H9 (cell line): ENCODE measurements at regions not wholly inside any gene's neighbourhood (a gene's known extent, or its start where the extent isn't known, plus 50 kb on each side); places are given as distances from the start of the nearest gene placed in this dataset.

Source experiments
- DNase-seq: peaks from one replicate; pipeline ENCODE4 v3.0.0-alpha.2; 2017
- H2AFZ ChIP-seq: one replicate; pipeline ENCODE4 v1.6.1; 2013; ENCODE audit warnings: mild to moderate bottlenecking, low read length, control low read depth, moderate library complexity
- H2AK5ac ChIP-seq: 2 replicates; pipeline ENCODE4 v1.6.1; 2013; ENCODE audit warnings: low read length, control low read depth, mixed read lengths; ENCODE audit not compliant: insufficient read length
- H2BK120ac ChIP-seq: one replicate; pipeline ENCODE4 v1.6.1; 2013; ENCODE audit warnings: low read depth, mild to moderate bottlenecking, low read length, control low read depth, inconsistent platforms; ENCODE audit not compliant: poor library complexity, severe bottlenecking
- H2BK12ac ChIP-seq: 2 replicates; pipeline ENCODE4 v1.6.1; 2013; ENCODE audit warnings: low read length, control low read depth, mixed read lengths, low read depth; ENCODE audit not compliant: insufficient read length
- H2BK15ac ChIP-seq: 2 replicates; pipeline ENCODE4 v1.6.1; 2013; ENCODE audit warnings: low read depth, low read length, control low read depth
- H2BK20ac ChIP-seq: one replicate; pipeline ENCODE4 v1.6.1; 2013; ENCODE audit warnings: low read depth, mild to moderate bottlenecking, low read length, control low read depth, inconsistent platforms; ENCODE audit not compliant: poor library complexity, severe bottlenecking
- H2BK5ac ChIP-seq: 2 replicates; pipeline ENCODE4 v1.6.1; 2013; ENCODE audit warnings: low read length, control low read depth, mixed read lengths; ENCODE audit not compliant: insufficient read length
- H3K14ac ChIP-seq: 2 replicates; pipeline ENCODE4 v1.6.1; 2013; ENCODE audit warnings: low read length, control low read depth; ENCODE audit not compliant: insufficient read depth
- H3K18ac ChIP-seq: 2 replicates; pipeline ENCODE4 v1.6.1; 2013; ENCODE audit warnings: low read depth, mild to moderate bottlenecking, mixed read lengths, low read length, control low read depth; ENCODE audit not compliant: insufficient read length
- H3K23ac ChIP-seq: 2 replicates; pipeline ENCODE4 v1.6.1; 2013; ENCODE audit warnings: low read length, control low read depth, mixed read lengths, low read depth; ENCODE audit not compliant: insufficient read length
- H3K23me2 ChIP-seq: 2 replicates; pipeline ENCODE4 v1.6.1; 2013; ENCODE audit warnings: low read depth, mild to moderate bottlenecking, mixed read lengths, low read length, control low read depth; ENCODE audit not compliant: insufficient read length, poor library complexity, severe bottlenecking
- H3K27ac ChIP-seq: 2 replicates; pipeline ENCODE4 v1.5.1; 2013; ENCODE audit warnings: low read length, control low read depth, mixed read lengths, low read depth; ENCODE audit not compliant: insufficient read length
- H3K27me3 ChIP-seq: 2 replicates; pipeline ENCODE4 v1.6.1; 2013; ENCODE audit warnings: low read length, control low read depth, inconsistent platforms; ENCODE audit not compliant: insufficient read depth
- H3K4ac ChIP-seq: 2 replicates; pipeline ENCODE4 v1.6.1; 2013; ENCODE audit warnings: low read depth, mild to moderate bottlenecking, control low read depth, inconsistent platforms, low read length, moderate library complexity
- H3K4me1 ChIP-seq: 2 replicates; pipeline ENCODE4 v1.6.1; 2013; ENCODE audit warnings: low read length, control low read depth, inconsistent platforms; ENCODE audit not compliant: insufficient read depth
- H3K4me2 ChIP-seq: 2 replicates; pipeline ENCODE4 v1.6.1; 2013; ENCODE audit warnings: low read length, control low read depth, mixed read lengths; ENCODE audit not compliant: insufficient read length, insufficient read depth
- H3K56ac ChIP-seq: 2 replicates; pipeline ENCODE4 v1.6.1; 2013; ENCODE audit warnings: low read depth, mild to moderate bottlenecking, mixed read lengths, low read length, control low read depth; ENCODE audit not compliant: insufficient read length
- H3K79me1 ChIP-seq: 2 replicates; pipeline ENCODE4 v1.6.1; 2013; ENCODE audit warnings: low read depth, mild to moderate bottlenecking, moderate library complexity, low read length, control low read depth, inconsistent platforms; ENCODE audit not compliant: insufficient read depth, poor library complexity, severe bottlenecking
- H3K79me2 ChIP-seq: 2 replicates; pipeline ENCODE4 v1.6.1; 2013; ENCODE audit warnings: low read length, control low read depth, inconsistent platforms; ENCODE audit not compliant: insufficient read depth
- H3K9ac ChIP-seq: 2 replicates; pipeline ENCODE4 v1.6.1; 2013; ENCODE audit warnings: low read length, control low read depth, mixed read lengths; ENCODE audit not compliant: insufficient read length; ENCODE audit errors: extremely low read depth
- H3K9me3 ChIP-seq: one replicate; pipeline ENCODE4 v1.6.1; 2013; ENCODE audit warnings: low read depth, low read length, inconsistent platforms; ENCODE audit not compliant: control insufficient read depth
- H3T11ph ChIP-seq: one replicate; pipeline ENCODE4 v1.6.1; 2013; ENCODE audit warnings: mild to moderate bottlenecking, low read length, control low read depth, inconsistent platforms
- H4K20me1 ChIP-seq: one replicate; pipeline ENCODE4 v1.6.1; 2013; ENCODE audit not compliant: control insufficient read depth, insufficient read length, insufficient read depth
- H4K5ac ChIP-seq: 2 replicates; pipeline ENCODE4 v1.6.1; 2013; ENCODE audit warnings: low read depth, mild to moderate bottlenecking, mixed read lengths, low read length, control low read depth; ENCODE audit not compliant: insufficient read length
- H4K8ac ChIP-seq: replicated peaks from 2 replicates; pipeline ENCODE4 v1.6.1; 2013; ENCODE audit warnings: low read length, control low read depth, mixed read lengths, low read depth; ENCODE audit not compliant: insufficient read length
- H4K91ac ChIP-seq: 2 replicates; pipeline ENCODE4 v1.6.1; 2013; ENCODE audit warnings: low read depth, mild to moderate bottlenecking, moderate library complexity, mixed read lengths, low read length, control low read depth; ENCODE audit not compliant: insufficient read length
- H3K27ac Mint-ChIP-seq, 3 experiments: 2 replicates in 2 of 3; 3 replicates in 1 of 3; pipeline ENCODE4 v1.8.0; 2020 to 2021; ENCODE audit warnings: mixed read lengths in 3 of 3, mild to moderate bottlenecking in 1 of 3, moderate library complexity in 1 of 3
- H3K27me3 Mint-ChIP-seq: 2 replicates; pipeline ENCODE4 v1.8.0; 2021; ENCODE audit warnings: low read depth, mild to moderate bottlenecking, moderate library complexity, mixed read lengths
- H3K36me3 Mint-ChIP-seq, 3 experiments: 2 replicates in 2 of 3; 3 replicates in 1 of 3; pipeline ENCODE4 v1.8.0; 2020 to 2021; ENCODE audit warnings: low read depth in 3 of 3, mixed read lengths in 3 of 3; ENCODE audit not compliant: insufficient read depth in 1 of 3
- H3K4me1 Mint-ChIP-seq, 2 experiments: 2 replicates each; pipeline ENCODE4 v1.8.0; 2020; ENCODE audit warnings: mixed read lengths in 2 of 2
- H3K4me3 Mint-ChIP-seq, 2 experiments: 2 replicates in 1 of 2; 3 replicates in 1 of 2; pipeline ENCODE4 v1.8.0; 2020 to 2021; ENCODE audit warnings: mild to moderate bottlenecking in 2 of 2, mixed read lengths in 2 of 2, moderate library complexity in 1 of 2
- H3K9me3 Mint-ChIP-seq, 2 experiments: 2 replicates in 1 of 2; 3 replicates in 1 of 2; pipeline ENCODE4 v1.8.0; 2020; ENCODE audit warnings: mild to moderate bottlenecking in 2 of 2, mixed read lengths in 2 of 2, moderate library complexity in 1 of 2
- WGBS: extraction: QIAGEN DNeasy Blood & Tissue Kit; methylation state at CpG from one replicate; pipeline ENCODE4 v1.1.7; 2013; ENCODE audit warnings: missing lambda C conversion rate, low lambda C conversion rate, mixed read lengths; ENCODE audit not compliant: insufficient read length; ENCODE audit errors: extremely low coverage; 5-methylcytosine and 5-hydroxymethylcytosine counted together
- TF ChIP-seq, protein P1 (sequence below): fragments of 200-600 bp; sonication (generic); conservative IDR thresholded peaks from 3 replicates; pipeline ENCODE4 v1.8.0; 2021; ENCODE audit warnings: antibody characterized with exemption, mild to moderate bottlenecking

DNA sequence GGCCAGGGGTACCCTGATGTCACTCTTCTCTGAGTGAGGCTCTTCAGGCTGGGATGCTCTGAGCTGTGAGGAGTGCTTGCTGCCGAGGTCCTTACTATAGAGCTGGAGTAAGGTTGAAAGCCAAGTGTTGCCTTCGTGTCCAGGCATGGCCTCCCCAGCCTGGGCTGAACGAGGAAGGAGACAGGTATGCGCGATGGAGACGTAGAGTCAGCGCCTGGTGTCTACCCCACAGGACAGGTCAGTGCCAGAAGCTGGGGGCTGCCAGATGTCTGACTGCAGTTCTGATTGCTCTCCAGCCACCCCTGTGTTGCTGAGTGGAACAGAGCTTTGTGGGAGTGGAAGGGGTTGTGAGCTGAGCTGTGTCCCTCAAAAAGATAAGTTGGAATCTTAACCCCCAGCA is 135.8 kb upstream of the AJAP1 start:
- WGBS: no CpG with 5 or more reads among the region's 7 CpGs
- no peaks in the 10 kb centered on the region for H3K36me3 Mint-ChIP-seq

More for the DNA sequence above, 135.8 kb upstream of the AJAP1 start:
- Histone ChIP-seq H2BK15ac (no peak overlapping the region), H2BK20ac (no peak overlapping the region), H4K91ac (no peak overlapping the region), H2AK5ac (no peak overlapping the region), H3K4me2 (no peak overlapping the region), H2BK5ac (no peak overlapping the region), H3K23ac (no peak overlapping the region), H3T11ph (no peak overlapping the region), H3K79me2 (no peaks in the 10 kb centered on the region), H4K5ac (no peak overlapping the region), H2BK12ac (no peak overlapping the region), H2BK120ac (no peak overlapping the region), H3K27ac (no peak overlapping the region), H3K14ac (no peak overlapping the region), H3K56ac (no peak overlapping the region), H4K20me1 (no peaks in the 10 kb centered on the region), H3K9me3 (no peaks in the 10 kb centered on the region), H2AFZ (no peak overlapping the region), H3K9ac (no peak overlapping the region), H3K79me1 (no peaks in the 10 kb centered on the region), H3K18ac (no peak overlapping the region), H3K27me3 (no peaks in the 10 kb centered on the region), H3K4ac (no peak overlapping the region), H4K8ac (no peak overlapping the region), H3K4me1 (no peaks in the 10 kb centered on the region), H3K23me2 (no peaks in the 10 kb centered on the region)
- Mint-ChIP-seq H3K9me3 (peaks cover 4 to 8% of the 10 kb centered on the region in 2 experiments; a peak in 4 of 5 replicates), H3K27ac (no peak overlapping the region), H3K4me1 (peaks cover 0 to 2% of the 10 kb centered on the region in 2 experiments; a peak in 2 of 4 replicates), H3K4me3 (no peak overlapping the region; a peak in 1 of 5 replicates), H3K27me3 (peaks cover 8% of the 10 kb centered on the region)
- TF ChIP-seq, protein P1, sequence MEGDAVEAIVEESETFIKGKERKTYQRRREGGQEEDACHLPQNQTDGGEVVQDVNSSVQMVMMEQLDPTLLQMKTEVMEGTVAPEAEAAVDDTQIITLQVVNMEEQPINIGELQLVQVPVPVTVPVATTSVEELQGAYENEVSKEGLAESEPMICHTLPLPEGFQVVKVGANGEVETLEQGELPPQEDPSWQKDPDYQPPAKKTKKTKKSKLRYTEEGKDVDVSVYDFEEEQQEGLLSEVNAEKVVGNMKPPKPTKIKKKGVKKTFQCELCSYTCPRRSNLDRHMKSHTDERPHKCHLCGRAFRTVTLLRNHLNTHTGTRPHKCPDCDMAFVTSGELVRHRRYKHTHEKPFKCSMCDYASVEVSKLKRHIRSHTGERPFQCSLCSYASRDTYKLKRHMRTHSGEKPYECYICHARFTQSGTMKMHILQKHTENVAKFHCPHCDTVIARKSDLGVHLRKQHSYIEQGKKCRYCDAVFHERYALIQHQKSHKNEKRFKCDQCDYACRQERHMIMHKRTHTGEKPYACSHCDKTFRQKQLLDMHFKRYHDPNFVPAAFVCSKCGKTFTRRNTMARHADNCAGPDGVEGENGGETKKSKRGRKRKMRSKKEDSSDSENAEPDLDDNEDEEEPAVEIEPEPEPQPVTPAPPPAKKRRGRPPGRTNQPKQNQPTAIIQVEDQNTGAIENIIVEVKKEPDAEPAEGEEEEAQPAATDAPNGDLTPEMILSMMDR: no peak
- DNase-seq: no peak
